ENCODE measurements at regions not wholly inside any gene's neighbourhood (a gene's known extent, or its start where the extent isn't known, plus 50 kb on each side); places are given as distances from the start of the nearest gene placed in this dataset.
A peak's percentile ranks its signal among the peaks of the same experiment; 100 is the strongest.

DNA sequence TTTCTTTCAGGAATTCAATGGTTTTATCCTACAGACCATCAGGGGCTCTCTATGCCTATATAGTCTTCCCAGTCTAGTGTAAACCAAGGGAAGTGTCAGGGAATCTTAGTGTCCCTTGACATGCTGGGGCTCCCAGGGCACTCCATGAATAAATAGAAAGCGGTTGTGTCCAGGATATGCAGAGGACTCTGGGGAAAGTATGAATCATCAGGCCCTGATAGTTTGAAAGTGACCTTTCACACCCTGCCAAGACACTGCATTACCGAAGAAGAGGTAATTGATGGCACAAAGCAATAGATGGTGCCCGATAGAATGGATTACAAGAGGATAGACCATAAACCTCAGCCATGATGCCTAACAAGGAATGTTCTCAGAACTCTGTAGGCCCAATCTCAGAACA lies 163.3 kb upstream of the DAPK1 start:
- TF ChIP-seq, protein P1, sequence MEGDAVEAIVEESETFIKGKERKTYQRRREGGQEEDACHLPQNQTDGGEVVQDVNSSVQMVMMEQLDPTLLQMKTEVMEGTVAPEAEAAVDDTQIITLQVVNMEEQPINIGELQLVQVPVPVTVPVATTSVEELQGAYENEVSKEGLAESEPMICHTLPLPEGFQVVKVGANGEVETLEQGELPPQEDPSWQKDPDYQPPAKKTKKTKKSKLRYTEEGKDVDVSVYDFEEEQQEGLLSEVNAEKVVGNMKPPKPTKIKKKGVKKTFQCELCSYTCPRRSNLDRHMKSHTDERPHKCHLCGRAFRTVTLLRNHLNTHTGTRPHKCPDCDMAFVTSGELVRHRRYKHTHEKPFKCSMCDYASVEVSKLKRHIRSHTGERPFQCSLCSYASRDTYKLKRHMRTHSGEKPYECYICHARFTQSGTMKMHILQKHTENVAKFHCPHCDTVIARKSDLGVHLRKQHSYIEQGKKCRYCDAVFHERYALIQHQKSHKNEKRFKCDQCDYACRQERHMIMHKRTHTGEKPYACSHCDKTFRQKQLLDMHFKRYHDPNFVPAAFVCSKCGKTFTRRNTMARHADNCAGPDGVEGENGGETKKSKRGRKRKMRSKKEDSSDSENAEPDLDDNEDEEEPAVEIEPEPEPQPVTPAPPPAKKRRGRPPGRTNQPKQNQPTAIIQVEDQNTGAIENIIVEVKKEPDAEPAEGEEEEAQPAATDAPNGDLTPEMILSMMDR (IDR thresholded peaks at IDR 0.05; ENCODE audit: low read length, missing control alignments) = no peak
- DNase-seq (ENCODE audit: low read depth) = no peak
- no peak overlapping the region for H3K4me3 ChIP-seq (replicated peaks; ENCODE audit: low read depth, low read length)

DNA sequence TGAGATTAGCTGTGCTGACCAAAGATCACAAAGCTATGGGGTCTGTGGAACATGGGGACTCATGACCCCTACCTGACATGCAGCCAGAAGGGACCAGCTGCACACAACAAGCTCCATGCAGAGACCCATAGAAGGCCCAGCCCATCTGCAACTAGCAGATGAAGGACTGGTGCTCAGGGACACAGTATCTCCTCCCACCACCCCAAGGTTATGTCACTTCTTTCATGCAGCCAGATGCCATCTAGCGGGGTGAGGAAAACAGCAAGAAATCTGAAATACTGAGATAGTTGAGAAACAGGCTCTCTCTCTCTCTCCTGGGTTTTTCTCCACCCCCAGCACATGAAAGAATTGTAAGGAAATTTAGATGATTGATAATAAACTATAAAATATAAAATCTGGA lies 161.3 kb upstream of the DAPK1 start:
- TF ChIP-seq, protein P1 (IDR thresholded peaks at IDR 0.05; ENCODE audit: low read length, missing control alignments) = peak; percentile 35
- peak; percentile 39 for DNase-seq (ENCODE audit: low read depth)

DNA sequence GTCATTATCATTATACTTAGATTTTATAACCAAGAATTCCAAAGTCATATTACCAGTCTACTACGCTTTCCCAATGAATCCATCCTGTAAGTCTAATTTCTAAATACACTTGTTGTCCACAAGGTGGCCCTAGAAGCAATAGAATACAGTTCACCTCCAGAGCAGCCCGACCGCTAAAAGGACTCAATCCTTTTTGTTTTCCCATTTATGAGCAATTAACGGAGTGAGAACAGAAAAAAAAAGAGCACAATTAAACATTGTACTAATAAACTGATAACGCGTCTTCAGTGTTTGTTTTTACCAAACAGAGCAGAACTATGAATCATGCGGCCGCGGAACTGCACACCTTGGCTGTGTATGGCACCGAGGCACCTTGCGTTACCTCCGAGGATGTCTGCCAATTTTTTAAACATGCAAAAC lies 160.7 kb upstream of the DAPK1 start:
- TF ChIP-seq, protein P1 (IDR thresholded peaks at IDR 0.05; ENCODE audit: low read length, missing control alignments) = peak; percentile 54
- H3K4me3 ChIP-seq (replicated peaks; ENCODE audit: low read depth, low read length) = peak overlapping the region; percentile 51
- peak; percentile 91 for DNase-seq (ENCODE audit: low read depth)

More for the DNA sequence above, 161.3 kb upstream of the DAPK1 start:
- H3K4me3 ChIP-seq (replicated peaks; ENCODE audit: low read depth, low read length) = no peak overlapping the region

DNA sequence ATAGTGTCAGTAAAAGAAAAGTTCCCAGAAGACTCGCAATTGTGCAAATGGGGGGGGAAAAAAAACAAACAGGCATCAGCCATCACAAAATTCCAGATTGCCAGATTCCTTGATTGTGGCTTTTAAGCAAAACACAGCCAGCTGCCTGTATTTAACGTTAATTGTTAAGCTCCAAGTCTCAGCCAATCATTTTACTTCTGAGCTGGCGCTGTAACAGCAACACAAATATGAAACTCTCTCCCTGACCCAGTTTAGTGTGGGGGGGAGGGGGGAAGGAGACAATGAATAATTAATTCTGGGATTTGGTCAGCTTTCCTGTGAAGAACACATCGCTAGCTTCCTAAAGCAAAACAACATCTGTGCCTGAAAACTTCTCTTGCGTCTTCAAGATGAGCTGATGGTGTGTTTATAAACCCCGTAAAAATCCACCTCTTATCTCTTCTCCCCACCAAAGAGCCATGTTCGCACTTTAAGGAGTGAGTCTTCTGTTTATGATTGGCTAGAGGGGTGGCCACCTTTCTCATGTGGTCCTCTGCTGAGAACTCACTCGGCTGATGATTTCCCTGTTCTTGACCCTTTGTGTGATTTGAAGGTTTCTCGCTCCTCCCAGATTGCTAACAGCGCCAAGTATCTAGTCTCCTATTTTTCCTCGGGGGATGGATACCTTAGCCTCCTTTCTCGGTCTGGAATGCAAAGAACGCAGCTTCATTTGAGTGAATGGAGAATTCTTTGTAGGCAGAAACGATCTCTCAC lies 160.2 kb upstream of the DAPK1 start:
- TF ChIP-seq, protein P1 (IDR thresholded peaks at IDR 0.05; ENCODE audit: low read length, missing control alignments) = no peak
- DNase-seq (ENCODE audit: low read depth) = peak; percentile 38
- H3K4me3 ChIP-seq (replicated peaks; ENCODE audit: low read depth, low read length) = peak overlapping the region; percentile 51

DNA sequence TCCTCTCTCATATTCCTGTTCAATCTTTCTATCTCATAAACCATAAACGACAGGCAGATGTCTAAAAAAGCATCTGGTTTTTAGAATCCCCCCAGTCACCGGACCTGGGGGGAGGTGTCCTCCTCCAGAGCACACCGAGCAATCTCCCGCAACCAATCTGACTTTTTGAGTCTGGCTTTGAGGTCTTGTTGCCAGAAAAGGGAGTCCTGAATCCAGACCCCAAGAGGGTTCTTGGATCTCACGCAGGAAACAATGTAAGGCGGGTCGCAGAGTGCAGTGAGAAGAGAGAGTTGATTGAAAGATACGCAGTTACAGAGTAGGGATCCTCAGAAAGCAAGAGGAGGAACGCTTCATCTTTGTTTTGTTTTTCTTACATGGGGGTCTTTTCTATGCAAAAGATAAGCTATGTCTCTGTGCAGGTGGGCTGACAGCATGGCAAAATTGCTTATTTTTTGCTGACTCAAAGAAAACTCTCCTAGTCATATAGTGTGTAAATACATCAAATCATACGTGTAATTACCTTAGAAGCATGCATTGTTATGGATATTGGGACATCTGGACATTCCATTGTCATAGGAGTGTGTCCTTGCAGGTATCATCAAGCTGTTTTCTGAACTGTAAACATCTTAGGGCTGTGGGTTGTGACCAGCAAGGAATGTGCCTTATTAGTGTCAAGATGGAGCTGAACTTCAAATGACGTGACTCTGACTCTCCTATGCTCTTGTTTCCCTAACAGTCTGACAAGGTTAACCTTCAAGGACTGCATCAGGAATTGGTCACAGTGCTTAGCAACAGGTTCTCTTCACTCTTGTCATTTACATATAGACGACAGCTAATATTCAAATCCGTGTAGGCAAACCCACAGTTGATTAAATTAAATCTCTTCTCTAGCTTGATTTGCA lies 159.3 kb upstream of the DAPK1 start:
- no peak overlapping the region for H3K4me3 ChIP-seq (replicated peaks; ENCODE audit: low read depth, low read length)
- TF ChIP-seq, protein P1 (IDR thresholded peaks at IDR 0.05; ENCODE audit: low read length, missing control alignments) = no peak
- no peak for DNase-seq (ENCODE audit: low read depth)

DNA sequence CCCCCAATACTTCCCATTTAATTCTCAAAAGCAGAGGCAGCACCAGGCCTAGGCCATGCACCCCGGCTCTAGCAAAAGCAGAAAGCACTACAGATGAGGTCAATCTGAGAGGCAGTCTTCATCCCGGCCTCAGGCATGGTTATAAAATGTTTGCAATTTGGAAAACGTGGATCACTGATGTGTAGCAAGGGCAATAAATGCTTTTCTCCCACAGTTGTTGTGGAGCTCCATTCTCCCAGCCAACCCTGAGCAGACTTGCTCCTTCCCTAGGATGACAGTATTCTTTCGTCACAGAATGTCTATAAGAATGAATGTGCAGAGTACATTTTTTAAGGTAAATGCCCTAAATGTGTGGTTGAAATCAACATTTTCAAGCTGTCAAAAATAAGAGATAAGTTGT lies 157.3 kb upstream of the DAPK1 start:
- no peak for DNase-seq (ENCODE audit: low read depth)
- no peak overlapping the region for H3K4me3 ChIP-seq (replicated peaks; ENCODE audit: low read depth, low read length)
- TF ChIP-seq, protein P1 (IDR thresholded peaks at IDR 0.05; ENCODE audit: low read length, missing control alignments) = no peak
